ENCODE measurements at regions not wholly inside any gene's neighbourhood (a gene's known extent, or its start where the extent isn't known, plus 50 kb on each side); places are given as distances from the start of the nearest gene placed in this dataset.

DNA sequence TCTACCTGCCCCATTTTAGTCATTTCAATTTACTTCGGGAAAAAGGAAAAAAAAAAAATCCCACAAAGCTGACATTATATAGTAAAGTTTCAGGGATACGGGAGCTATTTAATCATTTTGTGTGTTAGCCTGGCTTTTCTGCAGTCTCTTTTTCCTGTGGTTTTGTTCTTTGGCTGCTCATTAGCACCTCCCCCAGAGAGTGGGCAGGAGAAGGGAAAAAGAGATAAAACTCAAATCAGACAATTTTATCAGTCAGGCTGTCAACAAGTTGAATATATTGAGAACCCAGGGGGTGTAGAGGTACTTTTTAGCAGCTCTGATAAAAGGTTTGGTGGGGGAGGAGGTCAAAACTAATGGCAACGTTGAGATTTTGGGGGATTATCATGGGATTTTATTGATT is 559.0 kb upstream of the PSMD7 start:
- no peak for DNase-seq

DNA sequence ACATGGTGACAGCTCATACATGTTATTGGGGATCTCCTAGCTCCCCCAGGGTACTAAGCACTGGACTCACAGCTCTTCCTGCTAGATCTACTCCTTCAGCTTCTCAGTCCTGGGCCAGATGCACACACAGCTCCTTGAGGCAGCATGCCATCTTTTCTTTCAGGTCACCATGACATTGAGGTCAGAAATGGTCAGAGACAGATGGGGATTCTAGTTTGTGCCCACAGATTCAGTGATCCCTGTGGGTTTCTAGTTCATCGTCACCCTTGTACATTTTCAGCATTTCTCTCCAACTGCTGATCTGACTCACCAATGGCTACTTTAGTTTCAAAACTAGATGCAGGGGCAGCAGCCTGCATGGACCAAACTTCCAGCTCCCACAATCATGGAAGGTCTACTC is 560.7 kb upstream of the PSMD7 start:
- DNase-seq, result no peak

DNA sequence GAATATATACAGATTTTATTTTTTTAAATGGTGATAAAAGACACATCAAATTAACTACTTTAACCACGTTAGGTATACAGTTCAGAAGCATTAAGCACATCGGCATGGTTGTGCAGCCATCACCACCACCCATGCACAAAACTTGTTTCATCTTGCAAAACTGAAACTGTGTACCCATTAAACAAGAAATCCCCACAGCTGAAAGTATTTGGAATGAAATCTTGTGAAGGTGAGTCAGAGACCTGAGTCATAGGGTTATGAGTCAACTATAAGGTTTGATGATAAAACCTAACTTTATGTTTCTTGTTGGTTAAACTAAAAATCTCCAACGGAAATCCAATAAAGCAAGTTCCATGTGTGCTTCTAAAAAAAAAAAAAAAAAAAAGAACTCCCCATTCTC is 561.6 kb upstream of the PSMD7 start:
- no peak for DNase-seq

DNA sequence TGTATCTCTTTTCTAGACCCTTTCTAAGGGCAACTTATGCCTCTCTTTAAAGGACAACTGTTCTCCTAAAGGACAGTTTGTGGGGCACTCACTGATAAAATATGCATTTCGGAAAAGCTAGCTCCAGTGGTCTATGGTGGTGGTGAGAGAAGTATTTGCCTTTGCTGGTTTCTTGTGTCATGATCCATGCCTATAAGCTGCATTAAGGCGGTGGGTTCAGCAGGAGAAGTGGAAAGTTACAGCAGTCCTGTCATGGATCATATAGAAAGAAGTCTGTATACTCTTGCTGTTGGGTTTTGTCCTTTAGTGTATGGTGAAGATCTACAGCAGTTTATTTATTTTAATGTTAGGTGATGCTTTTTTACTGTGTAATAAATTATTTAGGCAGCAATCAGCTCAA is 563.9 kb upstream of the PSMD7 start:
- no peak for DNase-seq

DNA sequence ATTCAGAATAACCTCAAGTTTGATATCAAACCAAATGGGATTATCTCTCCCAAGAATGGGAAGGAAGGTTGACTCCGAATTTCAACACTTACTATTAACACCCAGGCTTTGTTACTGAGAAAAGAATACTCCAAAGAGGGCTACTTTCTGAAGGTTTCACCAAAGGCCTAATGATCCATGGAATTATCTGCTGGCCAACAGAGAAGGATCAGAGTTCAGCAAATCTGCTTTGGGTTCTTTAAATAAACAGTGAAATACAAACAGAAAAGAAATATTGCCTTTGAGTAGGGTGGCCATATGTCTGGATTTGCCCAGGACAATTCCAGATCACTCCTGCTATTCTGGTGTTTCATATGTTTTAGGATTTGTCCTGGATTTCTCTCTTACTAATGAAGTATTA is 564.5 kb upstream of the PSMD7 start:
- no peak for DNase-seq

DNA sequence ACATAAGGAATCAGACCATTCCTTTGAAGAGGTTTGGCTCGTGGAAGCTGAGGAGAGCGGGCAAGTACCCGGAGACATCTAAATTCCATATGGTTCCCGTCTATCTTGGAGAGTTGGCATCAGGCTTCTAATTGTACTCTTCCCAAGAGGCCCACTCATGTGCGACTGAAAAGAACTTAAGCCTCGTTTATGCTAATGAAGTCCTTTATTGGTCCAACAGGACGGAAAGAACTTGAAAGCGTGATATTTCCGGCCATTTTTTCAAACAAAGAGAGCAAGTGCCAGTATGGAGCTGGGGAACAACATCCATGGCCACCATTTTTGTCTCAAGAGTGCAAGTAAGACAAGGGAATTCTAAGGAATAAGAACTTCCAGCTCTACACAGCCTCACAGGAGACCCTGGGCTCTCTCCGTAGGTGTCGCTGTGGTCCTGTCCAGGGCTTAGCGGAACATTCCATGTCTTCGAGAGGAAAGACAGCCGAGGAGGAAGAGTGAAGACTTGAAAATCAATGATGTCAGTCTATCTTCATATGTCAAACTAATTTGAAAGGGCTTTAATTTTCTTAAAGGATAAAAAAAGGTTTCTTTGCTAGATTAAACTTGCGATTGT is 566.0 kb upstream of the PSMD7 start:
- DNase-seq, result no peak

DNA sequence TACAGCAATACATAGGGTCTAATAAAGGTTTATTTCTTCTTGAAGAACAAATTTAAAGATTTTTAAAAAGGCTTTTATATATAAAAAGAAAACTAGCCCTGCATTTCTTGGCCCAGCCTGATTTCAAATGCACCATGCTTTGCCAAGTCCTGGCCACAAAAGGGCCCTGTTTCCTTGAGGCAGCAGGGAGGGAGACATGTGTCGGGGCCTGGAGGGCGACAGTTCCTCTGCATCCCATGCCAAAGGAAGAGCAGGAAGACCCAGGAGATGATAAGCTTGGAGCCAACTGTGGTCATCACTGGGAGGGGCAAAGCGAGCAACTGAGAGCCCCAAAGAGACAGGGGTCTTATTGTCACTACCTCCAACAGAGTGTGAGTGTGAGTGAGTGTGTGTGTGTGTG is 571.5 kb upstream of the PSMD7 start:
- DNase-seq, result no peak

DNA sequence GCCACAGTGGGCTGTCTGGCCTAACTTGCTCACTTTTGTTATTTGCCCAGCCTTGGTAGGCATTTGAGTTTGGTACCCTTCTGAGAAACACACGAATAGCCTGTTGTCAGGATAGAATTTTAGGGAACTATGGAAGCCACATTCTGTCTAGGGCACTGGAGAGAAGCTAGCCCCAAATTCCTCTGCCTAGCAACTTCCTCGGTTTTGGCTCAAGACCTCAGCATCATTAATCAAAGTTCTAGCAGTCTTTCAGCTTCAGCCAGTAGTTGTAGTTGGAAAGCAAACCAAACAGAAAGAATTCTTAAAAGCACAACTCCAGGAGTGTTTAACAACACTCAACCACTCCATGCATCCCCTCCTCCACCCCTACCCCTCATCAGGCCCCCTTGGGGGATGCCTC is 572.1 kb upstream of the PSMD7 start:
- no peak for DNase-seq

DNA sequence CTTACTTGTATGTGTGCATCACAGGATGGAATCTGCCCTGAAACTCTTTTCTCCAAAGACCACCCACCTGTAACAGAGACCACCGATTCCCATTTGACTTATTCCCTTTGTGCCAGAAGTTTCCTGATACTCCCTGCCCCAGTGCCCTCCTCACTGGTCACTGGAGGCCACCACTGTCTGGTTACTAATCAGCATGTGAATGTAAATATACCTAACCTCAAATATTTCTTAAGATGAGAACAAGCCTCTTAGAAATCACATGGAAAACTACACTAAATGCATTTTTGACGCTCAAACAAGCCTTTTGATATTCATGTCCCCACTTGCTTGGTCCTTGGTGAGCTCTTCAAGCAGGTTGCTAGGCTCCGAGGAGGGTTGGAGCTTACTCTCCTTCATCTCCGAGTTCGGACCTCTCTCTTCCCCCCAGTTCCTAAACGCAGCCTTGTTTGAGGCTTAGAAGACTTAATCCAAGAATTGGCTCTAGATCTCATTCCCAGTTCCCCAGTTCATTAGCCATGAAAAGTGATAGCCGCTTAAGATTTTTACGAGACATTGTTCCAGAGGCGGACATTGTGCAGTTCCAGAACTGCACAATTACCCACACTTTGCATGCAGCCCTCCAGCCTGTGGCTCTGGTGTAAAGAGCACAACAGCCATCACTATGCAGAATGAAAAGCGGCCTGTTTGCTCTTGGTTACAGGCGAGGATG is 579.2 kb upstream of the PSMD7 start:
- DNase-seq, result no peak

DNA sequence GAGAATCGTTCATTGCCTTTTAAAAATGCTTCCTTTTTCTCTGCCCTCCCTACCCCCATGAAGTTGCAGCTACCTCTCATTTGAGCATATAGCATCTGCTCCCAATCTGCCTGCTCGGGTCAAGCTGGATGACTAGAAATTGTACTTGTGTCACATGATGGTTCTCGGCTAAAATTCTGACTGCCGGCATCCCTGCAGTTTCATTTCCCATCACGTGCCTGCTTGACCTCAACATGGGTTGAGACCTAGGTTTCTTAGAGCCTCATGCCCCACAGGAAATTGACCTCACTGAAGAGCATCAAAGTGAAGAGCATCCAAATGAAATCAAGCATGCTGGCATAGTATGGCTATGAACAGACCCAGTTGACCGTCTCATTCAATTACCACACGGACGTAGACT is 581.6 kb upstream of the PSMD7 start:
- no peak for DNase-seq

DNA sequence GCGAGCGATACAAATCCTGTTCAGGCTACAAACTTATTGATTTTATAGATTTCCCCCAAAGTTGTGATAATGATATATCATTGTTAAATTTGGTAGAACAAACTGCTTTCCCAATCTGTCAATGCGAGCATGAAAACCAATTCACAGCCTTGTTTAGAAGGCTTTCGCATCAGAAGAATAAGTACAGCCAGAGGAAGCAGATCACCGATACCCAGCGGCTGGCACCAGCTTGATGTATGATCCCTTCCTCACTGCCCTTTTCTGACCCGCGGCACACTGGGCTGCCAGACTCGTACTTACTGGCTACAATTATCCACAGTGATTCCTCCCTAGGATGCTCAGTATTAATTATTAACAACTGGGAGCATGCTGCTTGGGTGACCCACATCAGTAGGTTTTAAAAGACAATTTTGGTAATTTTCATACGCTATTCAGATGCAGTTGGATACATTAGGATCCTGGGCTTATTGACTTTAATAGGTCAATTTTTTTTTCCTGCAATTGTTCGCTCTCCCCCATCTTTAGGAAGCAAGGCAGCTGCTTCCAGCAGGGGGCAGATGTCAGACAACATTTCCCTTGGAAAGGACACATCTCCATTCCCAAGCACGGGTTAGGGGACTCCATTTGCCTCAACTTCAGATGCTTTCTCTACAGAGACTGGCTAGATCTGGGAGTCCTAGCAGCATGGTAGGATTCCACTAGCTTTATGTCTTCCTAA is 582.7 kb upstream of the PSMD7 start:
- DNase-seq, result peak; percentile 25

DNA sequence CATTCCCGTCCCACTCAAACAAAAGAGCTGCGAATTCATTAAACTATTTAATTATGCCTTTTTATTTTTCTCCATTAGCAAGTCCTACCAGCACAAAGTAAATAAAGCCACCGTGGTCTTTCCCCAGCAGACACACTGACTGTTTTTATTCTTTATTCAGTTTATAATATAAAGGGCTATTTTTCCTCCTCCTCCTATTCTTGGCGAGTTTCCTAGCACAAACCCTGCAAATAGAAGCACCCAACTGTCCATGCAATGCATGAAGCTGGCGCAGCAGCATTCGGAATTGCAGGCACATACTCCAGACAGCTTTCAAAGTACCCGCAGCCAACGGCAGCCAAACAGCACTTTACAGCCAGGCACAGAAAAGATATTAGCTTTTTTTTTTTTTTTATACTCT is 583.4 kb upstream of the PSMD7 start:
- no peak for DNase-seq

DNA sequence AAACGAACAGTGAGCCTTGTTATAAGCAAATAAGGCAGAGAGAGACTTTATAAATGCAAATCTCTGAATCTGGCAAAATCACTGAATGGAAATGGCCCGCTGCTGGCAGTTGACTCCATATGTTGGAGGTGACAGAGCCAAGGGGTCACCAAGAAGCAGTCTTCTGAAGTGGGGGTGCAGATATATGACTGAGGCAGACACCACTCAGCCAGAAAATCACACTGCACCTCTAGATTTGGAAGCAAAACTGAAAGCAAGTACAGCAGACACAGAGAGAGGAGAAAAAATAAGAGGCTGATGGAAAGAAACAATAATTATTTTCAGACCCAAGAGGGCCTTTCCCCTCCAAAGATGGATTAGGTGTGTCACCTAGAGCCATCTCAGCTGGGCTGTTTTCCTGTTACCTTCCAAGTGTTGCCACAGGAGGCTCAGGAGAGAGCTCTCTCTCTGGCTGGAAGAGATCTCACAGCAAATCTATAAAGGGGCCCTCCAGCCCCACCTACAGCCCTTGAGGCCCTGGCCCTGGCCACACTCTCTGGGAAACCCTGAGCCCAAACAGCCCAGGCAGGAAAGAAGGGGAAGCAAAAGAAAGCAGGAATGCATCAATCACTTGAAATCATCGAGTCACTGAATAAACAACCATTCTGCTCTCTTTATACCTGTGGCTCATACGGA is 585.1 kb upstream of the PSMD7 start:
- no peak for DNase-seq

DNA sequence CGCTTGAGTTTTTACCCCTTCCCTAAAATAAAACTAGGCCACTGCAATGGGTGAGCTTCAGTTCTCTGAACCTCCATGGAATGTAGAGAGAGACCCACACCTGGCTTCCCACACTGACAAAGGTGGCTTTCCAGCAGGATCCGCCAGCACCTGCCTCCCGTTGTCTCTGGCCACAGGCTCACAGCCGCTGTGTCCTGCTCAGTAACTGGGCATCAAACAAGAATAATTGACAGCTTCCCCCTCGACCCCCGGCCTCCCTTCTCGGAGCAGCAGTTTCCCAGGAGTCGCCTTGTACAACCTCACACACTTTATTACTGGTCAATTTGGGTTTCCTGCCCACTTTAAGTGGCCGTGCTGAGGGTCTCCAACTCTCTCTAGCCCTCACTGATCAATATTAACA is 586.1 kb upstream of the PSMD7 start:
- no peak for DNase-seq

DNA sequence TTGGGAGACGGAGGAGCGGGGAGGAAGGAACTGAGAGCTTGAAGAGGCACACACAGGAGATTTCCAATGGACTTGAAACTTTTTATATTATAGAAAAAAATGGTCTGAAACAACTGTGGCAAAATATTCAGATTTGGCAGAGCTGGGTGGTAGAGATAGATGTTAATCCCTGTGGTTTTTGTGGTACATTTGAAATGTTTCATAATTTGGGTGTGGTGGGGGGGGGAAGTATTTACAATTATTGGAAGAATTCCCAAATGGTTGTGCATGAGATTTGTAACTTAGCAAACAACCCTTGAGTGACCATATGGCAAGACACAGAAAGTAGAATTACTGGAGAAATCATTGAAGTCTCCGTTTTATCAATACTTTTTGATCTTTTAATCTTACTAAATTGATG is 588.8 kb upstream of the PSMD7 start:
- no peak for DNase-seq

DNA sequence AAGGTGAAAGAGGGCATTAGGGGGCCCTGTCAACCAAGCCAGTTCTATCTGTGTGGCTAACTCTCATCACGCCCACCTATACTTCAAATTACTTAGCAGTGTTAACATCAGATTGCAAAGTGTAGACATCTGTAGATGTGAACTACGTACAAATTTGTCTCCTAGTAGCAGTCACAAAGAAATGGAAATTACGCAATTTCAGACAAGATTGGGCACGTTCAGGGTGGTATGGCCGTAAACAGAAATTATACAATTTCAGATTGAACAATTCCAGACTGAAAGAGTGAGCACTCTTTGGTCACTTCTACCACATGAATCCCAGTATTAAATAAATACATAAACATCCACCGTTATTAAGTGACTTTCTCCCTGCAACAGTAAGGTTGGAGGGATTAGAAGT is 592.7 kb upstream of the PSMD7 start:
- no peak for DNase-seq

DNA sequence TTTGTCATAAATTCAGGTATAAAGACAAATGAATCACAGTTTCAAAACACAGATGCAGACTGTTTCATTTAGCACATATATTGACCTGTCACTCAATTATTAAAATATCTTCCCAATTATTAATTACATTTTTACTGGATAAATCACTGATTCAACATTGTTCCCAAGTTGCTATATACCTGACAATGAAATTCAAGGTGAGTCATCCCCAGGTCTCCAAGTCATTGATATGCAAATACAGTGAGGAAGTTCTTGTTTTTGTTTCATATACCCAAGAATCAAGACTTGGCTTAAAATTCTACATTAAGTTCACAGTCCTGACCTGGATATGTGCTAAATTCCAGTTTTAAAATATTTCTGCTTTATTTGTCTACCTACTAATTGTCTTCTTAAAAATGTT is 599.3 kb upstream of the PSMD7 start:
- DNase-seq, result no peak

DNA sequence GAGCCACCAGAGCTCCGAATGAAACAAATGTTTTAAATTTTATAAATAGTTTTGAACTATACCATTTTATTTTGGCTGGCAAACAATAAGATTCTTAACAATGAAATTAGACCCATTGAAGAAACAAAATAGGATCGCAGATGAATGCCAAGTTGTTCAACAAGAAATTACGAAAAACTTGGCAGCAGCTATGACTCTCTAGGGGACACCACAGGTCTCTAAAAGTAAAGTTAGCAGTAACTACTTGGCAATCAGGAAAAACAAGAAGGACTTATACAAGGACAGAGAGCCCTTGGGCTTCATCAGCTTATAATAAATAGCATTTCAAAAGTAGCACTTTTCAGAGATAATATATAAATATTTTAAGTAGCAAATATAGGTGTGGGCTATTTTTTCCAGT is 603.8 kb upstream of the PSMD7 start:
- DNase-seq, result no peak

DNA sequence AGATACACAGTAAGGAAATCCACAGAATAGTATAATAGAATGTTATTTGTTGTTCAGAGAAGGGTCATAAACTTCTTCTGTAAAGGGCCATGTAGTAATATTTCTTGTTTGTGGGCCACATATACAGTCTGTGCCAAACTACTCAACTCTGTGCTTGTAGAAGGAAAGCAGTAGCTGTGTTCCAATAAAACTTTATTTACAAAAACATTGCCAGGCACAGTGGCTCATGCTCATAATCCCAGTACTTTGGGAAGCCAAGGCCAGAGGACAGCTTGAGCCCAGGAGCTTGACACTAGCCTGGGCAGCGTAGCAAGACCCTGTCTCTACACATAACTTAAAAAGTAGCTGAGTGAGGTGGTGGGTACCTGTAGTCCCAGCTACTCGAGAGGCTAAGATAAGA is 612.8 kb upstream of the PSMD7 start:
- DNase-seq, result no peak

DNA sequence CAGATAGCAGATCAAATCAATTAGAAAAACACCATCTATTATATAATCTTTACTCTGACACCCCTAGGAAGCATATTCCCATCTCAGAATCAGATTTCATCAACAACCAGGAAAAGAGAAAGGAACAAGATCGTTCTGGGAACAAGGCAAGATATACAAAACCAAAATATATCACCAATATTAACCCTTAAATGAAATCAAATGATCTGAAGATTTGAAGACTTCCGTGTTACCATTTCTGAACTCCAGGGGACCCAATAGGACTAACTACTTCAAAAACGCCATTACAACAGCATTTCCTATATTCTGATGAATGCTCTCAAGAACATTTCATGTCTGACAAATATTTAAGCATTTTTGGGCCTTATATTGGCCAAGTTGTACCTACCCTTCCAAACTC is 624.2 kb upstream of the ZFHX3 start:
- DNase-seq, result no peak

DNA sequence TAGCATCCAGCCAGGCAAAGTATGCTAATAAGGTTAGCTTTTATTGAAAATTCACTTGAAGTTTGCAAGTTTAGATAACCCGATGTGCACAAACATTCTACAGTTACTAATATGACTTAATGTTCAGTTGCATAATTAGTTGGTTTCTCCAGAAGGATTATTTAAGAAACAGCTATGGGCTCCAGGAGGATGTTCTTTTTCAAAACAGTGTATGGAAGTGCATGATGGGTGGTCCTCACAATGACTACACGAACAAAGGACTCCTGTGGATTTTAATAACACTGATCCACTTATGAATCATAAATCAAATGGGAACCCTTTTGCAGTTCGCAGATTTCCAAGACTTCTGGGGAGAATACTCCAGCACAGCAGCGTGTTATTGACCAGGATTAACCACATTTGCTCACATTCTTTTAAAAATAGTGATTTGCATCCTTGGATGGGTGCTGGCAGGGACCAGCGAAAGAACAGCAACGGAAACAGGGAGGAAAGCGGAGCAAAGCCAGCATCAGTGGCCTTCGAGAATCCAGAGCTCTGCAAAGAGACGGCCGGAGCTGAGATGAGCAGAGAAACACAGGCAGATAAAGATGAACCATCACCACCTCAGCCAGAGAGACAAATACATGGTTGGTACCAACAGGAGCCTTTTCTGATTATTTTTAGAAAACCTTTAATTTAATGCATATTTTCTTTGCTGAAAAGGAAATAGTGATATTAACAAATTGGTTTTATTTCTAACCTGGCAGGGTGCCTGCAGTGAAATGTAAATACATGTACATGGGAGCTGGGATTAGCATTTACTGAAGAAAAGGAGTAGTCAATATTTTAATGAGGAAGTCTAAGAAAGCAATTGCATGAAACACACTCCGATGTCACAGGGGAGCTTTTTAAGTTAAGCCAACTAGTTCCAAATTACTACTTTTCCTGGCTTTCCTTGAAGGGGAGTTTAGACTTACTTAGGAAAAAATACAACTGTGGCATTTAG is 623.2 kb upstream of the ZFHX3 start:
- no peak for DNase-seq

DNA sequence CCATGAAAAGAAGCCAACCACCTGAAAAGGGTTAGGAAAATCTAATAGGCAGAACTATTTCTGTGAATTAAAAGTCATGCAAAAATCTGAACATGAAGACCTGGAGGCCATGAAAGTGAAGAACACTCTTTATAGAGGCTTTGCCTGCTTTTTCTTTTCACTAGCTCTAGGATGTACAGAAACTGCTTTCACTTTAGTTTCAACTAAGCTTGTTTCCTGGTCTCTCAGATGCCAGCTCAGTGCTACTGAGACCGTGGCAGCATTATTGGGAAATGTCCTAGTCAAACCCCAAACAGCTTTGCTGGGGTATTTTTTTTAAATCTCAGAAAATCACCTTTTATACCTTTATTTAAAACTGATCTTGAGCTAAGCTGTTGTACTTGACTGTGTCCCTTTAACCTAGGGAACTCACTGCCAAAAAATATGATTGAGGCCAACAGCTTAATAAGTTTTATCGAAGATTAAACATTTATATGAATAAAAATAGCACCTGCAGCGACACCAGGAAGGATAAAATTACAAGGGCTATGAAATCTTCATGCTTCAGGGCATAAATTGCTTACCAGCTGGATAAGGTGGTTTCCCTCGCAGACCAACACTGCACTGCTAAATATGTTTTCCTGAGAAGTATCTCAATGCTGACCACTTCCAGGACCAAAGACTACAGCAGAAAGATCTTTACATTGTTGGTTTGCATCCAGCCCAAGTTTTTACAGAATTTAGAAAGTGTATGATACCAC is 621.8 kb upstream of the ZFHX3 start:
- no peak for DNase-seq

Data from hematopoietic multipotent progenitor cell treated with erythropoietin and hydrocortisone succinate and interleukin-3 and kit ligand, for 6 days (in vitro differentiated cells).